ENCODE measurements at regions not wholly inside any gene's neighbourhood (a gene's known extent, or its start where the extent isn't known, plus 50 kb on each side); places are given as distances from the start of the nearest gene placed in this dataset.

GRCh38 chr12:107581619-107582015 is 104.0 kb upstream of the PWP1 start:
- no peak for TF ChIP-seq EZH2 (IDR thresholded peaks at IDR 0.05; ENCODE audit: borderline replicate concordance)
- no peak for TF ChIP-seq EZH2phosphoT487 (IDR thresholded peaks at IDR 0.05; ENCODE audit: low read depth, severe bottlenecking, unreplicated experiment)
- no peak for TF ChIP-seq CTCF (IDR thresholded peaks at IDR 0.05; ENCODE audit: poor library complexity)
